Caco-2 (cell line): ENCODE measurements at regions not wholly inside any gene's neighbourhood (a gene's known extent, or its start where the extent isn't known, plus 50 kb on each side); places are given as distances from the start of the nearest gene placed in this dataset.

ENCODE experiments used
- BruUV-seq: library from RNA; stranded (reverse); fragments of 400-500 nt; replicated peaks from 2 replicates; lab custom pipeline; 2021; lab: Mats Ljungman, UMichigan
- CTCF ChIA-PET: fragments of 300-600 bp; sonication (Branson Sonifier 250); formaldehyde crosslinking; loops from one replicate; lab custom pipeline; 2022; ENCODE audit warnings: antibody characterized with exemption; lab: Charles Lee
- POLR2A ChIA-PET: fragments of 300-600 bp; sonication (Branson Sonifier 250); formaldehyde crosslinking; loops from one replicate; lab custom pipeline; 2022; ENCODE audit warnings: antibody characterized with exemption; lab: Charles Lee
- DNase-seq, 2 experiments: peaks; one replicate each; pipeline versions ENCODE4 v3.0.0 to v3.0.0-alpha.2; 2020 to 2022
- H3K27me3 ChIP-seq: replicated peaks from 2 replicates; pipeline ENCODE4 v1.6.0; 2011; ENCODE audit warnings: low read length; ENCODE audit not compliant: control insufficient read depth, insufficient read depth
- H3K36me3 ChIP-seq: 2 replicates; pipeline ENCODE4 v1.5.1; 2011; ENCODE audit warnings: low read length; ENCODE audit not compliant: control insufficient read depth, insufficient read depth
- H3K4me1 ChIP-seq: fragments of 250-450 bp; sonication (Bioruptor Pico); 2 replicates; pipeline ENCODE4 v1.5.1; 2020; ENCODE audit warnings: mild to moderate bottlenecking
- H3K4me3 ChIP-seq: 2 replicates; pipeline ENCODE4 v1.5.1; 2011; ENCODE audit warnings: low read depth, mild to moderate bottlenecking, control low read depth, low read length
- H3K9me3 ChIP-seq: fragments of 250-450 bp; sonication (Bioruptor Pico); 2 replicates; pipeline ENCODE4 v1.5.1; 2020; ENCODE audit warnings: mild to moderate bottlenecking, moderate library complexity
- H3K27ac Mint-ChIP-seq: one replicate; pipeline ENCODE4 v1.8.0; 2022; ENCODE audit warnings: mixed read lengths; ENCODE audit not compliant: unreplicated experiment
- H3K27me3 Mint-ChIP-seq: one replicate; pipeline ENCODE4 v1.8.0; 2022; ENCODE audit warnings: mixed read lengths; ENCODE audit not compliant: insufficient read depth, unreplicated experiment
- H3K36me3 Mint-ChIP-seq: one replicate; pipeline ENCODE4 v1.8.0; 2022; ENCODE audit warnings: mild to moderate bottlenecking, mixed read lengths; ENCODE audit not compliant: insufficient read depth, unreplicated experiment
- H3K4me1 Mint-ChIP-seq: one replicate; pipeline ENCODE4 v1.8.0; 2022; ENCODE audit warnings: low read depth, mixed read lengths; ENCODE audit not compliant: unreplicated experiment
- H3K4me3 Mint-ChIP-seq: one replicate; pipeline ENCODE4 v1.8.0; 2022; ENCODE audit warnings: mild to moderate bottlenecking, moderate library complexity, mixed read lengths; ENCODE audit not compliant: unreplicated experiment
- H3K9me3 Mint-ChIP-seq: one replicate; pipeline ENCODE4 v1.8.0; 2022; ENCODE audit warnings: mixed read lengths; ENCODE audit not compliant: unreplicated experiment
- CTCF ChIP-seq, 2 experiments: fragments of 200-600 bp in 1 of 2; IDR thresholded peaks; 1 replicate in 1 of 2; 2 replicates in 1 of 2; pipeline versions ENCODE4 v1.5.1 to v1.8.0; 2011 to 2022; ENCODE audit warnings: antibody characterized with exemption in 1 of 2, control low read depth in 1 of 2, inconsistent platforms in 1 of 2, low read depth in 1 of 2, low read length in 1 of 2, mild to moderate bottlenecking in 1 of 2, moderate library complexity in 1 of 2; ENCODE audit not compliant: insufficient read depth in 1 of 2, severe bottlenecking in 1 of 2, unreplicated experiment in 1 of 2
- intact Hi-C: fragments of 100-400 bp; cut with micrococcal nuclease; formaldehyde crosslinking; loops from one replicate; pipeline ENCODE4 v1.10.0; 2022; ENCODE audit not compliant: unreplicated experiment

DNA sequence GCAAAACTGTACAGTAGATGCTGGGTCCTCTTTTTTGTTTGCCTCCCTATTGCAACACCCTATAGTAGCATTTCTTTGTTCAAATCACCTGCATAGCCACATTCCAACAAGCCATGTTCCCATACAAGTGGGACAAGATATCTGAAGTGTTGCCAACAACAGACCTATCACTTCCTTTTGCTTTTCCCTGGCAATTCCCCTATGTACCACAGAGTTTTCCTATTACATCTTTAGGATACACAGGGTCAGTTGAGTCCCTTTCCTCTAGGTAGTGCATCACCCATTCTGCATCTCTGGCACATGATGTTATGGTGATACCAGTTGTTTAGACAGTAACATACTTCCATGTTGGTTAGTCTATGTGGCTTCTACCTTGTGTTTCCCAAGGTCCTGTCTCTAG lies 125.1 kb upstream of the FBXL7 start:
- POLR2A ChIA-PET: no interaction called here

GRCh38 chr5:15373151-15373550 lies 126.8 kb upstream of the FBXL7 start:
- Mint-ChIP-seq H3K4me3 (no peak overlapping the region), H3K4me1 (no peaks in the 10 kb centered on the region), H3K27me3 (no peaks in the 10 kb centered on the region), H3K36me3 (no peaks in the 10 kb centered on the region), H3K27ac (no peak overlapping the region), H3K9me3 (no peaks in the 10 kb centered on the region)
- no peaks in the 10 kb centered on the region for H3K9me3 ChIP-seq
- H3K27me3 ChIP-seq: no peaks in the 10 kb centered on the region; the same call in 1 of the 2 replicates
- H3K4me1 ChIP-seq: no peaks in the 10 kb centered on the region
- BruUV-seq: no TSS peak
- POLR2A ChIA-PET: no interaction called here
- H3K4me3 ChIP-seq: no peak overlapping the region
- CTCF ChIA-PET: no interaction called here
- DNase-seq: no peak
- intact Hi-C loops: no loop called here
- no peaks in the 10 kb centered on the region for H3K36me3 ChIP-seq
- TF ChIP-seq CTCF (IDR thresholded peaks at IDR 0.05; ENCODE audit: insufficient read depth in 1 of 2, low read depth in 1 of 2, low read length in 1 of 2, severe bottlenecking in 1 of 2, unreplicated experiment in 1 of 2): no peak

More for the DNA sequence above, 125.1 kb upstream of the FBXL7 start:
- no peak overlapping the region for H3K4me3 Mint-ChIP-seq
- H3K36me3 Mint-ChIP-seq: no peaks in the 10 kb centered on the region
- H3K9me3 Mint-ChIP-seq: no peaks in the 10 kb centered on the region
- intact Hi-C loops: no loop called here
- no peaks in the 10 kb centered on the region for H3K27me3 ChIP-seq
- CTCF ChIA-PET: no interaction called here
- H3K4me1 ChIP-seq: no peaks in the 10 kb centered on the region
- no peaks in the 10 kb centered on the region for H3K36me3 ChIP-seq
- H3K27me3 Mint-ChIP-seq: peaks cover 6% of the 10 kb centered on the region
- H3K9me3 ChIP-seq: no peaks in the 10 kb centered on the region
- H3K4me3 ChIP-seq: no peak overlapping the region
- H3K27ac Mint-ChIP-seq: no peak overlapping the region
- DNase-seq: no peak
- TF ChIP-seq CTCF (IDR thresholded peaks at IDR 0.05; ENCODE audit: insufficient read depth in 1 of 2, low read depth in 1 of 2, low read length in 1 of 2, severe bottlenecking in 1 of 2, unreplicated experiment in 1 of 2): no peak
- H3K4me1 Mint-ChIP-seq: no peaks in the 10 kb centered on the region
- no TSS peak for BruUV-seq

DNA sequence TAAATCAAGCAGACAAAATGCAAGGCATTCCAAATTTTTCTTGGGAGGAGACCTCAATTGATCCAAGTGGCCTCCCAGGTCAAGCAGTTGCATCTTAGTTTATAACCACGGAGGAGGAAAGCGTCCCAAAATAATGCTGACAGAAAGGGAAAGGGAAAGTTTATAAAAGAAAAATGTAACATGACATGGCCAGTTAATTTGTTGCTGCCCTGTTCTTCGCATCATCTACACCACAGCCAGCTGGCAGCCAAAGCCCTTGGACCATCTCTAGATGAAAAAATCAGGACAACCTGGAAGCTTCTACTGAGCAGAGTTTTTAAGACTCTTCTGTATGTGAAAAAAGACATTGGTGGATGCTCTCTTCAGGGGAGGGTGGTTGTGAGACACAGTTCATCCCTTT lies 128.8 kb upstream of the FBXL7 start:
- H3K27me3 ChIP-seq: no peaks in the 10 kb centered on the region; the same call in 1 of the 2 replicates
- Mint-ChIP-seq H3K9me3 (no peaks in the 10 kb centered on the region), H3K4me3 (no peak overlapping the region), H3K4me1 (no peaks in the 10 kb centered on the region), H3K36me3 (no peaks in the 10 kb centered on the region), H3K27ac (no peak overlapping the region), H3K27me3 (peaks cover 2% of the 10 kb centered on the region)
- H3K4me3 ChIP-seq: no peak overlapping the region
- POLR2A ChIA-PET: no interaction called here
- BruUV-seq: no TSS peak
- intact Hi-C loops: no loop called here
- H3K36me3 ChIP-seq: no peaks in the 10 kb centered on the region
- no peaks in the 10 kb centered on the region for H3K4me1 ChIP-seq
- CTCF ChIA-PET: no interaction called here
- no peak for TF ChIP-seq CTCF (IDR thresholded peaks at IDR 0.05; ENCODE audit: insufficient read depth in 1 of 2, low read depth in 1 of 2, low read length in 1 of 2, severe bottlenecking in 1 of 2, unreplicated experiment in 1 of 2)
- DNase-seq: no peak
- no peaks in the 10 kb centered on the region for H3K9me3 ChIP-seq
